ENCODE measurements at regions not wholly inside any gene's neighbourhood (a gene's known extent, or its start where the extent isn't known, plus 50 kb on each side); places are given as distances from the start of the nearest gene placed in this dataset.

- TF ChIP-seq CTCF (conservative IDR thresholded peaks at IDR 0.05; ENCODE audit: low read depth, low read length) = no peak
- no peak for DNase-seq (ENCODE audit: low read depth)
- no peak overlapping the region for H3K4me3 ChIP-seq (ENCODE audit: low read length)
These were observed 569.5 kb upstream of the SEMA6A start for GRCh38 chr5:117144086-117144485.

GRCh38 chr5:117143406-117143805 lies 568.8 kb upstream of the SEMA6A start:
- no peak for TF ChIP-seq CTCF (conservative IDR thresholded peaks at IDR 0.05; ENCODE audit: low read depth, low read length)
- no peak for DNase-seq (ENCODE audit: low read depth)
- H3K4me3 ChIP-seq (ENCODE audit: low read length) = no peak overlapping the region

- no peak overlapping the region for H3K4me3 ChIP-seq (ENCODE audit: low read length)
- TF ChIP-seq CTCF (conservative IDR thresholded peaks at IDR 0.05; ENCODE audit: low read depth, low read length) = no peak
- DNase-seq (ENCODE audit: low read depth) = no peak
These were observed 563.9 kb upstream of the SEMA6A start for GRCh38 chr5:117138523-117138922.

- no peak for TF ChIP-seq CTCF (conservative IDR thresholded peaks at IDR 0.05; ENCODE audit: low read depth, low read length)
- DNase-seq (ENCODE audit: low read depth) = no peak
These were observed 561.2 kb upstream of the SEMA6A start for GRCh38 chr5:117135851-117136250.

GRCh38 chr5:117133198-117133597 lies 558.6 kb upstream of the SEMA6A start:
- H3K4me3 ChIP-seq (ENCODE audit: low read length) = no peak overlapping the region
- DNase-seq (ENCODE audit: low read depth) = no peak
- TF ChIP-seq CTCF (conservative IDR thresholded peaks at IDR 0.05; ENCODE audit: low read depth, low read length) = no peak

More at GRCh38 chr5:117135851-117136250, 561.2 kb upstream of the SEMA6A start:
- no peak overlapping the region for H3K4me3 ChIP-seq (ENCODE audit: low read length)

- TF ChIP-seq CTCF (conservative IDR thresholded peaks at IDR 0.05; ENCODE audit: low read depth, low read length) = no peak
- no peak overlapping the region for H3K4me3 ChIP-seq (ENCODE audit: low read length)
- no peak for DNase-seq (ENCODE audit: low read depth)
These were observed 557.3 kb upstream of the SEMA6A start for GRCh38 chr5:117131876-117132275.

GRCh38 chr5:117131048-117131679 lies 556.5 kb upstream of the SEMA6A start:
- DNase-seq (ENCODE audit: low read depth) = no peak
- no peak overlapping the region for H3K4me3 ChIP-seq (ENCODE audit: low read length)
- TF ChIP-seq CTCF (conservative IDR thresholded peaks at IDR 0.05; ENCODE audit: low read depth, low read length) = no peak
